ENCODE measurements at regions not wholly inside any gene's neighbourhood (a gene's known extent, or its start where the extent isn't known, plus 50 kb on each side); places are given as distances from the start of the nearest gene placed in this dataset.

DNA sequence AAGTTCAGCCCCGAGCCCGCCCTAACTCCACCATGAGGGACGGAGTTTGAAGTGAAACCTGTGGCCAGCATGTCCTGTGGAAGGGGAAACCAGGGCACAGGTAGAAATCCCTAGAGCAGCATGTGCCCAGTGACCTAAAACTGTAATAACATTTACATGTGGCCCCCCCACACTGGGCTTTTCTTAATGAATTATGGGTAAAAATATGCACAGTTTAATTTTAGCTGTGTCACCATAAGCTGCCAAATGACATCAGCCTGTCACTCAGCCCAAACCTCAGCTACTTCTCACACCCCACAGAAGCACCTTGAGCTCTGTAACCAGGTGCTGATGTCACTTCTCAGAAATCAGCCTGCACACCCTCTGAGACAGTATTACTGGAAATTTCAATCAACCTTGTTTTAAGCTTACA, 50.0 kb upstream of the SLC19A1 start:
- peak; percentile 6 for DNase-seq (ENCODE audit: low spot score)

DNA sequence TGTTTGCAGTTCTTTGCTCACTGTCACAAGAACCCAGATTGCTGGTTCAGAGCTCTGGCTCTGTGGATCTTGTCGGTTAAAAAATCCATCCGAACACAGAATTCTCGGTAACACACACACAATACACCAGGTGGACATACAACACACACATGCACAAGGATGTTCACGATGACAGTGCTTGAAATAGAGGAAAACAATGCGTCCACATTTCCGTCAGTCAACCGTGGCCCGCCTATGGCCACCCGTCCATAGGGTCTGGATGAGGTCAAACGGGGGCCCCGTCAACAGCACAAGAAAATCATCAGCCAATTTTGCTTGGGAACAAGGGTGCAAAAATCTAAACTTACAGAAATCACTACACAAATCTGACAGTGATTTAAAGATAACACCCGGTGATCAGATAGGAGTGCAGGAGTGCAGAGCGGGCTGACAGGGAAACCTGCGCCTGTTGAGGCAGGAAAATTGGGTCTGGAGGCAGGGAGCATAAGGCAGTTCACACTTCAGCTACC, 50.4 kb upstream of the SLC19A1 start:
- DNase-seq (ENCODE audit: low spot score) = no peak

DNA sequence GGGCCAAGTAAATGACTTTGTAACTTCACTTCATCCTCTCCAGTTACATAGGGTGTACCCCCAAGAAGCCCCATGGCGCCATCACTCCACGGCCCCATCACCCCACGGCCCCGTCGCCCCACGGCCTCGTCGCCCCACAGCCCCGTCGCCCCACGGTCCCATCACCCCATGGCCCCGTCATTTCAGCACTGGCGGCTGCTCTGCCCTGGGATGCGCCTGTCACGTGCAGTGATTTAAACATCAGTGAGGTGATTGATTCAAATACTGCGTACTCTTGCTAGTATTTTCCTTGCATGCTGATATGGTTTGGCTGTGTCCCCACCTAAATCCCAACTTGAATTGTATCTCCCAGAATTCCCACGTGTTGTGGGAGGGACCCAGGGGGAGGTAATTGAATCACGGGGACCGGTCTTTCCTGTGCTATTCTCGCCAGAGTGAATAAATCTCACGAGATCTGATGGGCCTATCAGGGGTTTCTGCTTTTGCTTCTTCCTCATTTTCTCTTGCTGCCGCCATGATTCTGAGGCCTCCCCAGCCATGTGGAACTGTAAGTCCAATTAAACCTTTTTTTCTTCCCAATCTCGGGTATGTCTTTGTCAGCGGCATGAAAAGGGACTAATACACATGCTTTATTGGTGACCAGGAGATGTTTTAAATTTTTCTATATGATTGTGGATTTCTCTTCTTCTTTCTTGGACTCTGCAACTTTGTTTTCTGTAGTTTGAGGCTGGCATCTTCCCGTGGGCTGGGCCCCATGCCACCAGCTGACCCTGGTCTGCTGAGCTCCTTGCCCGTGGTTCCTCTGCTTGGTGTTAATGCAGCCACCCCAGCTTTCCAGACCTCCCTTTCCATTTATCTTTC, 50.1 kb upstream of the PCBP3 start:
- DNase-seq (ENCODE audit: low spot score) = no peak
